Chondrocyte (in vitro differentiated cells): ENCODE measurements at regions not wholly inside any gene's neighbourhood (a gene's known extent, or its start where the extent isn't known, plus 50 kb on each side); places are given as distances from the start of the nearest gene placed in this dataset.

Source experiments
- DNase-seq: peaks from one replicate; pipeline ENCODE4 v3.0.0; 2021; ENCODE audit warnings: mixed read lengths, low spot score
- H3K27ac Mint-ChIP-seq: one replicate; pipeline ENCODE4 v1.8.0; 2021; ENCODE audit warnings: mild to moderate bottlenecking, moderate library complexity, mixed read lengths; ENCODE audit not compliant: unreplicated experiment
- H3K27me3 Mint-ChIP-seq: 2 replicates; pipeline ENCODE4 v1.8.0; 2021; ENCODE audit warnings: low read depth, mixed read lengths
- H3K36me3 Mint-ChIP-seq: 2 replicates; pipeline ENCODE4 v1.8.0; 2021; ENCODE audit warnings: low read depth, mixed read lengths
- H3K4me1 Mint-ChIP-seq: 2 replicates; pipeline ENCODE4 v1.8.0; 2021; ENCODE audit warnings: low read depth, mild to moderate bottlenecking, mixed read lengths
- H3K4me3 Mint-ChIP-seq: one replicate; pipeline ENCODE4 v1.8.0; 2021; ENCODE audit warnings: mild to moderate bottlenecking, moderate library complexity, mixed read lengths; ENCODE audit not compliant: unreplicated experiment
- H3K9me3 Mint-ChIP-seq: 2 replicates; pipeline ENCODE4 v1.8.0; 2021; ENCODE audit warnings: low read depth, mixed read lengths
- TF ChIP-seq, protein P1 (sequence below): fragments of 200-600 bp; sonication (generic); IDR thresholded peaks from 2 replicates; pipeline ENCODE4 v1.5.0; 2021; ENCODE audit warnings: antibody characterized with exemption, mild to moderate bottlenecking, moderate library complexity

GRCh38 chr18:38956068-38956467, 1390.5 kb upstream of the CELF4 start:
- Mint-ChIP-seq H3K4me3 (no peak overlapping the region), H3K9me3 (no peaks in the 10 kb centered on the region), H3K36me3 (no peaks in the 10 kb centered on the region), H3K4me1 (no peaks in the 10 kb centered on the region), H3K27ac (no peak overlapping the region), H3K27me3 (no peaks in the 10 kb centered on the region)
- DNase-seq, result no peak
- TF ChIP-seq, protein P1, sequence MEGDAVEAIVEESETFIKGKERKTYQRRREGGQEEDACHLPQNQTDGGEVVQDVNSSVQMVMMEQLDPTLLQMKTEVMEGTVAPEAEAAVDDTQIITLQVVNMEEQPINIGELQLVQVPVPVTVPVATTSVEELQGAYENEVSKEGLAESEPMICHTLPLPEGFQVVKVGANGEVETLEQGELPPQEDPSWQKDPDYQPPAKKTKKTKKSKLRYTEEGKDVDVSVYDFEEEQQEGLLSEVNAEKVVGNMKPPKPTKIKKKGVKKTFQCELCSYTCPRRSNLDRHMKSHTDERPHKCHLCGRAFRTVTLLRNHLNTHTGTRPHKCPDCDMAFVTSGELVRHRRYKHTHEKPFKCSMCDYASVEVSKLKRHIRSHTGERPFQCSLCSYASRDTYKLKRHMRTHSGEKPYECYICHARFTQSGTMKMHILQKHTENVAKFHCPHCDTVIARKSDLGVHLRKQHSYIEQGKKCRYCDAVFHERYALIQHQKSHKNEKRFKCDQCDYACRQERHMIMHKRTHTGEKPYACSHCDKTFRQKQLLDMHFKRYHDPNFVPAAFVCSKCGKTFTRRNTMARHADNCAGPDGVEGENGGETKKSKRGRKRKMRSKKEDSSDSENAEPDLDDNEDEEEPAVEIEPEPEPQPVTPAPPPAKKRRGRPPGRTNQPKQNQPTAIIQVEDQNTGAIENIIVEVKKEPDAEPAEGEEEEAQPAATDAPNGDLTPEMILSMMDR, result no peak

DNA sequence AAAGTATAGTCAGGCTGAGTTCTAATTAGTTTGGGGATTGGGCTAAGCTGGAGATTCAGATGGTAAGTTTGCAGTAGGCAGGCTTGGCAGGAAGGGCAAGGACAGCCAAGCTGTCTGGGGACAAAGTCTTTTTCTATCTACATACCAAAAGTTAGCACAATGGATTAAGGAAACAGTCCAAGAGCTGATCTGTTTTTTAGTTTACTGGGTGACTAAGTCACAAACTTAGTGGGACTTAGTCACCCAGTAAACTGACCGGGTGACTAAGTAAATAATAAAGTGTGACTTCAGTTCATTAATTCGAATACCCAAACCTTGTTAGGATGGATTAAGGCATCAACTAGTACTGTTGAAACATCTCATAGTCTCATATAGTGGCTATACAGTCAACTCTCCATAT, 1386.0 kb upstream of the CELF4 start:
- TF ChIP-seq, protein P1, result no peak
- no peak overlapping the region for H3K27ac Mint-ChIP-seq
- H3K9me3 Mint-ChIP-seq, result peaks cover 6% of the 10 kb centered on the region
- no peaks in the 10 kb centered on the region for H3K4me1 Mint-ChIP-seq
- DNase-seq, result no peak
- H3K27me3 Mint-ChIP-seq, result no peaks in the 10 kb centered on the region
- no peak overlapping the region for H3K4me3 Mint-ChIP-seq
- H3K36me3 Mint-ChIP-seq, result no peaks in the 10 kb centered on the region

- Mint-ChIP-seq H3K36me3 (no peaks in the 10 kb centered on the region), H3K4me3 (no peak overlapping the region), H3K27me3 (no peaks in the 10 kb centered on the region), H3K27ac (no peak overlapping the region), H3K4me1 (no peaks in the 10 kb centered on the region), H3K9me3 (peaks cover 16% of the 10 kb centered on the region)
- TF ChIP-seq, protein P1, result no peak
- no peak for DNase-seq
Observed at GRCh38 chr18:38948436-38948835, 1382.8 kb upstream of the CELF4 start.

DNA sequence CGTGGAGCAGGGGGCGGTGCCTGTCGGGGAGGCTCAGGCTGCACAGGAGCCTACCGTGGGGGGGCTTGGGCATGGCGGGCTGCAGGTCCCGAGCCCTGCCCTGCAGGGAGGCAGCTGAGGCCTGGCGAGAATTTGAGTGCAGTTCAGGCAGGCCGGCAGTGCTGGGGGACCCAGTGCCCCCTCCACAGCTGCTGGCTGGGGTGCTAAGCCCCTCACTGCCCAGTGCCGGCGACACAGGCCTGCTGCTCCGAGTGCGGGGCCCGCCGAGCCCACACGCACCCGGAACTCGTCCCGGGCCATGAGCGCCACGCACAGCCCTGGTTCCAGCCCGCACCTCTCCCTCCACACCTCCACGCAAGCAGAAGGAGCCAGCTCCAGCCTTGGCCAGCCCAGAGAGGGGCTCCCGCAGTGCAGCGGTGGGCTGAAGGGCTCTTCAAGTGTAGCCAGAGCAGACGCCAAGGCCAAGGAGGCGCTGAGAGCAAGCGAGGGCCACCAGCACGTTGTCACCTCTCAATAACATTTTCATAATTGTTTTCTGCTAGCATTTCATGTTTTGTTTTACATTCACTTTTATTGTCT, 1378.9 kb upstream of the CELF4 start:
- Mint-ChIP-seq H3K4me1 (no peaks in the 10 kb centered on the region), H3K36me3 (no peaks in the 10 kb centered on the region), H3K9me3 (peaks cover 34% of the 10 kb centered on the region), H3K27me3 (no peaks in the 10 kb centered on the region), H3K4me3 (no peak overlapping the region), H3K27ac (no peak overlapping the region)
- TF ChIP-seq, protein P1, result no peak
- peak; percentile 86 for DNase-seq

DNA sequence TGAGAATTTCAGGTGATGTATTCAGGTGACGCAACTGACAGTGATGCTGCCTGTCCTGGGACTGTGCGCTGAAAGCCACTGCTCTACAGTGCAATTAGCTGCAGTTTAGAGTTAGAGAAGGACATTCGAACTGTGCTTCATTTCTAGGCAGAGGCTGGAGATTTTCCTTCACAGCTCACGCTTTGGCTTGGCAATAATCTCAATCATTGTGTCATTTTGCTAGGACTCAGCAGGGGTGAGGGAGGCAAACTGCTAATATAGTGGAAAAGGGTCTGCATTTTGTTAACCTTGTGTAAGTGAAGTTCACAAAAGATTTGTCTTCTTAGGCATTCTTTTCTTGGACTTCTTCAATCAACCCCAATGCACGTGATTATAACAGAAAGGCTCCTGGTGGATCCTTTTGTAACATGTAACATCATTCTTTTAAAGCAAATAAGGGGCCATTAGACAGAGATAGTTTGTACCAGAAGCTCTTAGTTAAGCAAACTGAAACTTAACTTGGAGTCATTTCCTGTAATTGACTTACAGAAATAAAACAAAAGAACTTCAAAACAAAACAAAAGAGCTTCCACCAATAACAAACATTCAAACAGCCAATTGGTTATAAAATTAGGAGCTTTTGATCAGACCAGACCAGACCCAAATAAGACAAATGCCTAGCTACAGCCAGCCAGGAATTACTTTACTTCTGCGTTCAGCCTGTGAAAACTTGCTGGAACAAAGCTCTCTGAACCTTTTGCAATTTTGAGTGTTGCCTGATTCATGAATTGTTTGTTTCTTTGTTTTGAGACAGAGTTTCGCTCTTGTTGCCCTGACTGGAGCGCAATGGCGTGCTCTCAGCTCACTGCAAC, 1376.3 kb upstream of the CELF4 start:
- Mint-ChIP-seq H3K27me3 (no peaks in the 10 kb centered on the region), H3K9me3 (peaks cover 31% of the 10 kb centered on the region), H3K4me1 (no peaks in the 10 kb centered on the region), H3K4me3 (no peak overlapping the region), H3K27ac (no peak overlapping the region), H3K36me3 (no peaks in the 10 kb centered on the region)
- TF ChIP-seq, protein P1, result no peak
- no peak for DNase-seq
